NCI-H146 (cell line): ENCODE measurements at regions not wholly inside any gene's neighbourhood (a gene's known extent, or its start where the extent isn't known, plus 50 kb on each side); places are given as distances from the start of the nearest gene placed in this dataset.
"Not testable (repeated sequence)": the region's sequence is repeated elsewhere in the genome, so short reads cannot be mapped to it uniquely, and the experiment has no call there.

ENCODE experiments used
- DNase-seq: peaks from one replicate; lab custom pipeline; 2025; lab: John Stamatoyannopoulos, UW

DNA sequence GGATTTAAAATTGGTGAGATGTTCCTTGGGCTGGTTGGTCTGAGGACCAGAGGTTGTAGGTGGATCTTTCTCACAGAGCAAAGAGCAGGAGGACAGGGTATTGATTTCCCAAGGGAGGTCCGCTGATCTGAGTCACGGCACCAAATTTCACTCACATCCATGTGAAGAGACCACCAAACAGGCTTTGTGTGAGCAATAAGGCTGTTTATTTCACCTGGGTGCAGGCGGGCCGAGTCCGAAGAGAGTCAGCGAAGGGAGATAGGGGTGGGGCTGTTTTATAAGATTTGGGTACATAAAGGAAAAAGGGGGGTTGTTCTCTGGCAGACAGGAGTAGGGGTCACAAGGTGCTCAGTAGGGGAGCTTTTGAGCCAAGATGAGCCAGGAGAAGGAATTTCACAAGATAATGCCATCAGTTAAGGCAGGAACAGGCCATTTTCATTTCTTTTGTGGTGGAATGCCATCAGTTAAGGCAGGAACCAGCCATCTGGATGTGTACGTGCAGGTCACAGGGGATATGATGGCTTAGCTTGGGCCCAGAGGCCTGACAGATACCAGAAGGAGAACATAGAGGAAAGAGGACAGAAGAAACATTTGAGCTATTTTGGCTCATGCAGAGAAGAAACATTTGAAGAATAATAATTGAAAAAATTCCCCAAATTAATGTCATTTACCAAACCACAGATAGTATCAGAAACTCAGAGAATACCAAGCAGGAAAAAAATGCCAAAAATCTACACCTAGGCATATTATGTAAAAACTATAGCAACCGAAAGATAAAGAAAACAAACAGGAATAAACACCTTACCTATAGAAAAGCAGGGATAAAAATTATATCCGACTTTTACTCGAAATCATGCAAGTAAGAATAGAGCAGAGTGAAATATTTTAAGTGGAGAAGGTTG, 585.2 kb upstream of the MDGA2 start:
- DNase-seq, result not testable (repeated sequence)

DNA sequence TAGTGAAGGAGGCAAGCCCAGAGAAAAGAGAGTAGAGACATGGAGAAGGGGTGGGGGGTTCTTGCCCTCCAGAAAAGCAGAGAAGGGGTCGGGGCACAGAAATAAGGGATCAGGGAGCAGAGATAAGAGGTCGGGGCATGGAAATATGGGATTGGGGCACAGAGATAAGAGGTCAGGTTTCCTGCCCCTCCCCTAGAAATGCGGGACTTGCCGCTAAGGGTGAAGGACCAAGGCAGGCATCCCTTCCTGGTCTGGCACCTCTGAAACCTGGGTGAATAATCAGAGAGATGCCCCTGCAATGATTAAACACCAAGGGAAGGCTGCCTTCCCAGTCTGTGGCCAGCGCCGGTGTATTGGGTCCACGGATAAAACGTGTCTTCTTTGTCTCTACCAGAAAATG, 584.5 kb upstream of the MDGA2 start:
- not testable (repeated sequence) for DNase-seq

DNA sequence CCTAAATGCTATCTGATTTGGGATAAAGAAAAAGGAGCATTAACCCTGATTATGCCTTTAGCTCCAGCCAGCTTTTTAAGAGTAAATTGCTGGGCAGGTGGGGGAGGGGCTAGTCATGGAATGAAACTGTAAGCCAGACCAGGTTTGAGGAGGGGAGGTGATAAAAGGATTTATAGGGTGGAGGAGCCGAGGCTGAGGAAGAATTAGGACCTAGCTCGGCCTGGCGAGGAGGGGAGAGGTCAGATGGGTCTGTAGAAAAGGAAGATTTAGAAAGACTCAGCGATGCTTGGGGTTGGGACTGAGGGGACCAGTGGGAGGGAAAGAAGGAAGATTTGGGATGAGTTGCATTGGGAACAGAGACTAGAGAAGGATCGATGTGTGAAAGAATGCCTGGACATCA, 583.8 kb upstream of the MDGA2 start:
- not testable (repeated sequence) for DNase-seq

DNA sequence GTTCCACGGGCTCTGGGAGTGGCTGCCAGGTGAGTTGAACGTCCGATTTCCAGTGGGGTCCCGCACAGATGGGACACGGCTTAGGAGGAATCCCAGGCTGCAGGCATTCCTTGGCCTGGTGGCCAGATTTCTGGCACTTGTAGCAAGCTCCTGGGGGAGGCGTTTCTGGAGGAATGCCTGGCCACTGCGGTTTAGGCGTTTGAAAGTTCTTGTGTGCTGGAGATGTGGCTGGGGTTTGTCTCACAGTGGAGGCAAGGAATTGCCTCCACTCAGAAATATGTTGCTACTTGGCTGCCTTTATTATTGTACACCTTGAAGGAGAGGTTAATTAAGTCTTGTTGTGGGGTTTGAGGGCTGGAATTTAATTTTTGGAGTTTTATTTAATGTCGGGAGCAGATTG, 583.3 kb upstream of the MDGA2 start:
- not testable (repeated sequence) for DNase-seq

DNA sequence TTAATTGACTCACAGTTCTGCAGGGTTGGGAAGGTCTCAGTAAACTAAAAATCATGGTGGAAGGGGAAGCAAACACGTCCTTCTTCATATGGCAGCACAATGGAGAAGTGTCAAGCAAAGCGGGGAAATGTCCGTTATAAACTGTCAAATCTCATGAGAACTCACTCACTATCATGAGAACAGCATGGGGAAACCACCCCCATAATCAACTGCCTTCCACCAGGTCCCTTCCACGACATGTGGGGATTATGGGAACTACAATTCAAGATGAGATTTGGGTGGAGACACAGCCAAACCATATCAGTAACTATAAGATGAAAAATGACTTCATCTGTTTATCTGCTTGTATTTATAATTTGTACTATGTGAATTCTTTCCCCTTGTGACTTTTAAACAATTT, 577.6 kb upstream of the MDGA2 start:
- no peak for DNase-seq

DNA sequence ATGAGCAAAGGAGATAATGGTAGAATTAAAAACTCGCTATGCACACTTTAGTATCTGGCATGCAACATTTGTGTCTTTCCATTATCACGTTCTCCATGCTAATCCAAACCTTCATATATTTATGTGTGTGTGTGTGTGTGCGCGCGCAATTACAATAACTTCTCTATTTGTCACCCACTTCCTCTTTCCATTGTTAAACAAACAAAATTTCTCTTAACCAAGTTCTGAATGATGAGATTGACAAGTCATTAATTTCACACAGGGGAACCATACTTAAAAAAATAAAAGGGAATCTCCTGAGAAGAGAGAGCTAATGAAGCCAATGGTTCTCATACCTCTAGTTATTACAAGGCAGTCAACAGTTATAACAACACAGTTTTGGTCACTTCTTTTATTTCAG, 575.9 kb upstream of the MDGA2 start:
- no peak for DNase-seq

DNA sequence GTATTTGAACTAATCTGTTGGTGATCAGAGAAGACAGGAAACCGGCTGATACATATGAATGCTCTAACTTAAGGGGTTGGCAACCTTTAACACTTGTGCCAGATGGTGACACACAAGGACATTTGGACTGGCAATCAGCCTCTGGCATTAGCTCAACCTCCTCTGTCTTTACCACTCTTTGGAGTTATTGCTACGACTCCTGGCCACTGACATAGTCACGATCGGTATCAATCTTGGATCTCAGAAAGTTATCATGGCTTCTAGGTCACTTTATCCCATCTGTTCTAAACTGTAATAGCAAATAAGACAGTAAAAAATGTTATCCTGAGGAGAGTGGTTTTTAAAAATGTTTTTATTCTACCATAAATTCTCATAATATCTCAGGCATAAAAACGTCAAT, 575.2 kb upstream of the MDGA2 start:
- no peak for DNase-seq

DNA sequence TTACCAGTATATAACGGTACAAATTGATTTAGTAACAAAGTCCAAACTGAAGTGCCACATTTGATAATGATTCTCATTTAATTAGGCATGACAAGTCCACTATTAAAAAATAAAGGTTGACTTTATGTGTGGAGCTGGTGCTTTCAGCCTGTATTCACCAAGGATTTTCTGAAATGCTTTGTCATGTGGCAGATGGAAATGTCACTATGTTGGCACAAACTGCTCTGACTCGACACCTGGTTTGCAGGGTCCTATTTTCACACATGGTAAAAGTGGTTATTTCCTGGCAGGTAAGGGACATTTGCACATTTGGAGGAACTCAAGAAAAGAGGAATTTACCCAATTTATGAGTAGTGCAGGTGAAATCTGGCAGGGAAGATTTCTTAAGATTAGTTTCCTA, 572.6 kb upstream of the MDGA2 start:
- no peak for DNase-seq

DNA sequence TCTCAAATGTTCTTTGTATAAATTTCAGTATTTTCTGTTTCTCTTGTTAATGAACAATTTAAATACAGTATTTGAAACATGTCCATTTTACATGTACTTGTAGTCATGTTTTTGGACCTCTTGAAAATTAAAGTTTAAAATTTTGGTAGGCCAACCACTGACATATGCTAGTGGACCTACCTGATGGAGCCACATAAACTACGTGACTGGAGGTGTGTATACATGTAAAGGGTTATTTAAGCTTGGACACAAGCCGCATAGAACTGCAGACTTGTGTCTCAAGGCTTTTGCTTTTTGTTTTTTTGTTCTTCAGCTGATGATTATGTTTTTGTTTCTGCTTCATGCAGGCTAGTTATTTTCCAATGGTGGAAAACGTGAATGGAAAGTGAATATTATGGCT, 568.5 kb upstream of the MDGA2 start:
- DNase-seq, result no peak

DNA sequence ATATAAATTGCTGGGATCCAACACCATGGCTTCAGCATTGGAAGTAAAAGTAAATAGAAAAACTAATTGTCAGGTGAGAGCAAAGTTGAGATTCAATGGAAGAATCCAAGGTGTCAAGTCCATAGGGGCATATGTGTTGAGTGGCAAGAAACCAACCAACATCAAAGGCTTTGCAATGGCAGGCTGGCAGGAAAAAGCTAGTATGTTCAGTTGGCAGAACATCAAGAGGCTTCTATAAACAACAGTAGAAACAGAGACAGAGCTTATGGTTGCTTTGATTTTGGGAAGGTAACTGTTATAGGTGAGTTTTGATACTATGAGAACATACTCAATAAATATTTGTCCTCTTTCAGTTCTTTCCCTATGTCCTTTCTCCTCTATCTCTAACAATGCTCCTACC, 553.7 kb upstream of the MDGA2 start:
- no peak for DNase-seq

DNA sequence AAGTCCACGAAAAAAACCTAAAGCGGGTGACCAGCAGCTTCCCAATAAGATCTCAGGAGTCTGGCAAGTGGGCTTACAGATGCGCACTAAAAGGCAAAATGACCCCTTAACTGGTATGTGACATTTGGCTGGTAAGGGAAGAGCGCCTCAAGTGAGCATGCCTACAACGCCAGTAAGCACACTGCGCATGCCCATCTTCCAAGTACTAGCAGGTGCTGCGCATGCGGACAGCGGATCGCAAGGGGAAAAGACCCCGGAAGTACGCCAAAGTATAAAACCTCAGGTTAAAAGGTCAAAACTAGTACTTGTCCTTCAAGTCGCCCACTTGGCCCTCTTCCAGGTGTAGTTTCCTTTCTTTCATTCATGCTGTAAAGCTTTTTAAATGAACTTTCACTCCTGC, 518.5 kb upstream of the MDGA2 start:
- no peak for DNase-seq

DNA sequence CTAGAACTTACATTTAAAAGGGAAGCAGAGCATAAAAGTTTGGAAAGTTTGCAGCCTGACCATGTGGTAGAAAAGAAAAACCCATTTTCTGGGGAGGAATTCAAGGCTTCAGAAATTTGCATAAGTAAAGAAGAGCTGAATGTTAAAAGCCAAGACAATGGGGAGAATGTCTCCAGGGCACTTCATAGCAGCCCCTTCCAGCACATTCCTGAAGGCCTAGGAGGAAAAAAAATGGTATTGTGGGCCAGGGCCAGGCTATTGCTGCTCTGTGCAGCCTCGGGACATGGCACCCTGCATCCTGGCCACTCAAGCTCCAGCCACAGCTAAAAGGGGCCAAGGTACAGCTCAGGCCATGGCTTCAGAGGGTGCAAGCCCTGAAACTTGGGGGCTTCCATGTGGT, 474.2 kb upstream of the MDGA2 start:
- DNase-seq, result not testable (repeated sequence)

DNA sequence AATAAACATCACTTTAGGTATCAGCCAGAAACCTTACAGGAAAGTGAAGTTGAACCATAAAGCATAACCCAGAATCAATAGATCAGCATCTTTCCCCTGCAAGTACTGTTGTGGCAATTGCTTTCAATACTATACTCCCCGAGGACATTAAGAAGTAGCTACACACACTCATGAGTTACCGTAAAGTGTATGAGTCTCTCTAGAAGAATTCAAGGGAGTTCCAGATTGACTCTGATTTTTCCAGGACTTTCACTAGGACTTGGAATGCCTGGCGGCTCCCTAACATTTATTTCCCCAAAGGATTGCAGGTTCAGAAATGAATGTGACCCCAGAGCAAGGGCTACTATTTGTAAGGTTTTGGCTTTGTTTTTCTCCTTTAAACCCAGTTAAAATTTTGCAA, 465.4 kb upstream of the MDGA2 start:
- DNase-seq, result no peak

DNA sequence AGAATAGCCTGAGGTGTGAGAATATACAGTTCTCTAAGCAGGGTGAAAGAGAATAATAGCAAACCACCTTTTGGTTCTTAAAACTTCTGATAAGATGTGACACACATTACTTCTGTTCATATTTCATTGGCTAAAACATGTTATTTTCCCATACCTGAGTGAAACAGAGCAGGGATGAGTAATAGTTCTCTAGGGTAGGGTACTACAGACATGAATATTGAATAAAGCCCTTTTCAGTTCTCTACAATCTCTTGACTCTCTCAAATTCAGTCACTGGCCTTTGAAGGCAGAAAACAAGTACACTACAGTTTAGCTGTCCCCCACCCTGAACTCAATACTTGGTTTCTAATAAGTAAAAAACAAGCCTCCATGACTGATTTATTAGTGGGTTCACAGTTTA, 454.1 kb upstream of the MDGA2 start:
- DNase-seq, result no peak

DNA sequence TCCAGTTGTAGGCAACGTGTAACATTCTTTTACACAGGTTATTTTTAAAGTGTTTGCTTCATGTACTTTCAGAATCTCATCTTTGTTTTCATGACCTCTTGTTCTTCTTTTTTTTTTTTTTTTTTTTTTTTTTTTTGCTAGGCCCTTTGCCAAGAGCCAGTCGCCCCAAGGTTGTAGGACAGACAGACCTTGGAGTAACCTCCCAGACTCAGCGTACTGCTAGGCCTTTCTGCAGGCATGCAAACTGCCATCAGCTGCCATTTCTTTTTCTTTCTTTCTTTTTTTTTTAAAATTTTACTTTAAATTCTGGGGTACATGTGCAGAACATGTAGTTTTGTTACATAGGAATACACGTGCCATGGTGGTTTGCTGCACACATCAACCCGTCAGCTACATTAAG, 452.3 kb upstream of the MDGA2 start:
- no peak for DNase-seq

DNA sequence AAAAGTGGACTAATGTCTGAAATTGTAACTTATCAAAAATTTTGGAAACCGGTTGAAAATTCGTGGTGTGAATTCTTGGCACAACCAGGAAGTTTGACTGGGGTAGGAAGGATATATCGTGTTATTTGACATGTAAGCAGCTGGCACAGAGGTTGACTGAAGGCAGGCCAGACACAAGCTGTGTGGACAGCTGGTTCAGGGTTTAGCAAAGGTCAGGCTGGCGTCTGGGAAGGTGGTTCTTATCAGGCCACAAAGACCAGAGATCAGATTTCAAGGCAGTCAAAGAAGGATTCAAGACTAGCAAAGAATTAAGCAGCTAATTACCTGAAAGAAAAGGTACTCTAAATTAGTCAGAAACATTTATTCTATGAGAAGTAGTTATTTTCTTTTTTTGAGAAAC, 450.2 kb upstream of the MDGA2 start:
- no peak for DNase-seq

DNA sequence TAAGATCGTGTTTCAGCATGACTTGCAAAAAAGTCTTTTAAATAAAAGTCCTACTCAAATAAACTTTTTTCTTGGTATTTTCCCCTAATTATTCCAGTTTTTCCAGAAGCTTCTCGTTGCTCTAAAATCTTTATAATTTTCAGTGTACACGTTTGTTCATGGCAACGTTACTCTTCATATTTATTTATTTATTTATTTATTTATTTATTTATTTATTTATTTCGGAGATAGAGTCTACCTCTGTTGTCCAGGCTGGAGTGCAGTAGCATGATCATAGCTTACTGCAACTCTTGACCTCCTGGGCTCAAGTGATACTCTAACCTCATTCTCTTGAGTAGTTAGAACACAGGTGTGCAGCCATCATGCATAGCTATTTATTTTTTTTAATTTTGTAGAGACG, 438.3 kb upstream of the MDGA2 start:
- DNase-seq, result no peak

DNA sequence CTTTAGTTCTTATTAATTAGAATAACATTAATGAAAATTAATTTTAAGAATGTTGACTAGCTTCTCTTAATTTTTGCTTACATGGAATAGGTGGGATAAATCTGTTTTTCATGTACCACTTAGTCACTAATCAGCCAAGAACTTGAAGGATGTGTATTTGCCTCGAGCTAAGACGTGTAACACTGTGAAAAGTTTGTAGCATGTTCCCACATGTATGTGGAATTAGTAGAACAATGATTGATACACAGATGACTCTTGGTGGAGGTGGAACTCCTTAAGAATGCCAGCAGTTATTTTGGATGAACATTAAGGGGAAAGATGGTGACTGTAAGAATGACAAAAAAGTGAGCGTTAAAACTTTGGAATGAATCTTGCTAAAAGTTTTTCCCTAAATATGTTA, 435.7 kb upstream of the MDGA2 start:
- no peak for DNase-seq

DNA sequence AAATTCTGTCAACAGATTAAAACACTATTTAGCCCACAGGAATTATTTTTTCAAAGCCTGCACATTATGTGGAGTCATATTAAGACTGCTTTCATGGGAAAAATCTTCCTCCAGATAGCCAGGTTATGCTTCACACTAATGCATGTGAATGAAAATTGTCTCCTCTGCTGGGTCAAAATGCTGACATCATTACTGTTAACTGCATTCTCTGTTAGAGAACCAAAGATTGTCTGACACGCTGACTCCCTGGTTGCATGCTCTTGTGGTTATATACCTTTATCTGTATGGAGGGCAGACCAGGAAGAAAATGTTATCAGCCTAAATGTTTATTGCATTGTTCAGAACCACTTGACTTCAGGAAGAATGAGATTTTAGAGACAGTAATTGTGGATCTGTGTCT, 432.2 kb upstream of the MDGA2 start:
- no peak for DNase-seq

DNA sequence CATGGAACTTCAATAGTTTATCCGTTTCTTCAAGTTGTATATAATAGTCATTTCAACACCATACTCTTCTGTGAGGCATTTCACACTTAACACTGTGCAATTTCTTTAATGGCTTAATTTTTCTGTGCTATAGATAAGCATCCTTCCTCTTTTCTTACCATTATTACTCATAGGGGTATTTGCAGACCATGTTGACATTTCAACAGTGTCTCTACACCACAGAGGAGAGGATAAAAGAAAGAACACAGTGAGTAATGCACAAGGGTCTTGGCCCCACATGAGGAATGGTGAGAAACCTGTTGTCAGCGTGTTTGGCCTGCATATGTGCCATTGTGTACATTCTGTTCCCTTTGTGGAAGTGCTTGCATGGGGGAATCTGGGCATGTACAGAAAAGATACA, 421.5 kb upstream of the MDGA2 start:
- no peak for DNase-seq

DNA sequence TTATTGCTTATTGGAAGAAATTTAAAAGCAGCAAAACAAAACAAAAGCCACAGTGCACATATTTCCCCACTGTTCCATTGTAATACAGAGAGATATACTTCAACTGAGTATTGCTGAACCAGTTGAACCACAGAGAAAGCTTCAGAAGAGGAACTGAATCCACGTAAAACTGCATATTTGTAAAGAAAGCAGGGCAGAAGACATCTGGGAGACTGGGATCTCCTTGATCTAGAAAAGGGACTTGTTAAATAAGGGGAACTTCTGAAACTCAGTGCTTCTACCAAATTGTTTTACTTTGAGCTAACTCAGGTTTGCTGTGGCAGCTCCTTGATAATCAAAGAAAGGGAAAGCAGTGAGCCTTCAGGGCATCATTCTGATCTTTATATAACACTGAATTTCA, 411.1 kb upstream of the MDGA2 start:
- no peak for DNase-seq

DNA sequence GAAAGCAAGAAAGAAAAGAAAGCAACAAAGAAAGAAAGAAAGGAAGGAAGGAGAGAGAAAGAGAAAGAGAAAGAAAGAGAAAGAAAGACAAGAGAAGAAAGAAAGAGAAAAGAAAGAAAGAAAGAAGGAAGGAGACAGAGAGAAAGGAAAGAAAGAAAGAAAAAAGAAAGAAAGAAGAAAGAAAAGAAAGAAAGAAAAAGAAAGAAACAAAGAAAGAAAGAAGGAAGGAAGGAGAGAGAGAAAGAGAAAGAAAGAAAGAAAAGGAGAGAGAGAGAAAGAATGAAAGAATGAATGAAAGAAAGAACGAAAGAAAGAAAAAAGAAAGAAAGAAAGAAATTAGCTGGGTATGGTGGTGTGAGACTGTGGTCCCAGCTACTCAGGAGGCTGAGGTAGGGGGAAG, 400.1 kb upstream of the MDGA2 start:
- DNase-seq, result no peak

DNA sequence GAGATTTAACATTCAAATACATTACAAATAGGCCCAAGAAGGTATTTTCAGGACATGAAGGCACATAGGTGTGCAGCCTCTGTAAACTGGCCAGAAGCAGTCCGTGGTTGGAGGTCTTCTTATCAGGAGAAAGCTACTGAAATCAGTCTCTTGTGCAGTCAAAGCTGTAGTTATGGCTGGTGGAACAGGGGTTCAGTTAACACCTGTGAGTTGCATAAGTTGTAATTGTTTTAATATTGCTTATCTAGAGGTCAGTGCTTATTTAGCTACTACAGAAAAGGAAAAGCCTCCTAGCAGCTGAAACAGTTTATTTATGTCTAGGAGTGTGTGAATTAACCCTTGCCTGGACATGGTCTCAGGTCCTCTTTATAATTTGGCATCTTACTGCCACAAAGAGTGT, 377.6 kb upstream of the MDGA2 start:
- DNase-seq, result no peak

DNA sequence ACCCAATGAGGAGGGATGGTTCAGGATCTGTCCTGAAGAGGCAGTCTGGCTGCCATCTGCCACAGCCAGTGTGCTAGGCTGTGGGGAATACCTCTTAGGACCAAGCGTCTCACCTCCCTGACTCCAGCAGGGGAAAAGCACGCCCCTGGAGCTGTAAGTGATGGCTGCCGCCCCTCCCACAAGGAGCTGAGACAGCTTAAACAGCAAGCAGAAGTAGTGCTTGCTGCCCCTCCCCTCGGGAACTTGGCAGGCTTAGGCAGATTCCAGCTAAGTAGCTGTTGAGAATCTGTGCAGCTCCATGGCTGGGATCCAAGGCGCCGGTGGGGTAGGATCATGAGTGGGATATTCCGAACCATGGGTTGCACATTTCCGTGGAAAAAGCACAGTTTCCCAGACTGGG, 360.4 kb upstream of the MDGA2 start:
- no peak for DNase-seq
